ACHN (cell line): ENCODE measurements at regions not wholly inside any gene's neighbourhood (a gene's known extent, or its start where the extent isn't known, plus 50 kb on each side); places are given as distances from the start of the nearest gene placed in this dataset.

Experiments used
- DNase-seq: peaks from one replicate; pipeline ENCODE4 v3.0.0-alpha.2; 2015
- in situ Hi-C: cut with HindIII; loops from 2 replicates; pipeline ENCODE4 v1.10.0; 2017; ENCODE audit warnings: low sequenced_read_pairs, low pct_ligation_motif_present, low pct_unique_long_range_greater_than_20kb

GRCh38 chr2:205903549-205904129, 182.3 kb downstream of the INO80D start:
- in situ Hi-C loops: no loop called here
- peak; percentile 47 for DNase-seq

GRCh38 chr2:205902900-205903237, 183.1 kb downstream of the INO80D start:
- no peak for DNase-seq
- in situ Hi-C loops: no loop called here

GRCh38 chr2:205902041-205902899, 183.7 kb downstream of the INO80D start:
- in situ Hi-C loops: no loop called here
- no peak for DNase-seq

GRCh38 chr2:205901491-205901890, 184.5 kb downstream of the INO80D start:
- no peak for DNase-seq
- in situ Hi-C loops: no loop called here

GRCh38 chr2:205898744-205899143, 187.2 kb downstream of the INO80D start:
- DNase-seq: no peak
- in situ Hi-C loops: no loop called here

- no peak for DNase-seq
- in situ Hi-C loops: no loop called here
Measured at GRCh38 chr2:205895981-205896655, 189.9 kb downstream of the INO80D start.

- no peak for DNase-seq
- in situ Hi-C loops: no loop called here
Measured at GRCh38 chr2:205892665-205893259, 193.2 kb downstream of the INO80D start.

GRCh38 chr2:205892251-205892655, 193.7 kb downstream of the INO80D start:
- DNase-seq: no peak

GRCh38 chr2:205889114-205889513, 196.9 kb downstream of the INO80D start:
- in situ Hi-C loops: no loop called here
- no peak for DNase-seq

More at GRCh38 chr2:205892251-205892655, 193.7 kb downstream of the INO80D start:
- in situ Hi-C loops: no loop called here

- no peak for DNase-seq
- in situ Hi-C loops: no loop called here
Measured at GRCh38 chr2:205887637-205888036, 198.3 kb downstream of the INO80D start.

GRCh38 chr2:205885492-205886099, 200.4 kb downstream of the INO80D start:
- peak; percentile 80 for DNase-seq
- in situ Hi-C loops: no loop called here

- no peak for DNase-seq
- in situ Hi-C loops: no loop called here
Measured at GRCh38 chr2:205883965-205884364, 201.7 kb downstream of the NRP2 start.

GRCh38 chr2:205882806-205883425, 200.6 kb downstream of the NRP2 start:
- in situ Hi-C loops: no loop called here

GRCh38 chr2:205880048-205880447, 197.7 kb downstream of the NRP2 start:
- DNase-seq: no peak
- in situ Hi-C loops: no loop called here

More at GRCh38 chr2:205882806-205883425, 200.6 kb downstream of the NRP2 start:
- no peak for DNase-seq

GRCh38 chr2:205878999-205879762, 196.9 kb downstream of the NRP2 start:
- DNase-seq: no peak
- in situ Hi-C loops: no loop called here

GRCh38 chr2:205877496-205877895, 195.2 kb downstream of the NRP2 start:
- DNase-seq: no peak
- in situ Hi-C loops: no loop called here

GRCh38 chr2:205876127-205876526, 193.8 kb downstream of the NRP2 start:
- in situ Hi-C loops: no loop called here
- DNase-seq: no peak

- DNase-seq: no peak
- in situ Hi-C loops: no loop called here
Measured at GRCh38 chr2:205872716-205873115, 190.4 kb downstream of the NRP2 start.
